ENCODE measurements at regions not wholly inside any gene's neighbourhood (a gene's known extent, or its start where the extent isn't known, plus 50 kb on each side); places are given as distances from the start of the nearest gene placed in this dataset.
"Not testable (repeated sequence)": the region's sequence is repeated elsewhere in the genome, so short reads cannot be mapped to it uniquely, and the experiment has no call there.

DNA sequence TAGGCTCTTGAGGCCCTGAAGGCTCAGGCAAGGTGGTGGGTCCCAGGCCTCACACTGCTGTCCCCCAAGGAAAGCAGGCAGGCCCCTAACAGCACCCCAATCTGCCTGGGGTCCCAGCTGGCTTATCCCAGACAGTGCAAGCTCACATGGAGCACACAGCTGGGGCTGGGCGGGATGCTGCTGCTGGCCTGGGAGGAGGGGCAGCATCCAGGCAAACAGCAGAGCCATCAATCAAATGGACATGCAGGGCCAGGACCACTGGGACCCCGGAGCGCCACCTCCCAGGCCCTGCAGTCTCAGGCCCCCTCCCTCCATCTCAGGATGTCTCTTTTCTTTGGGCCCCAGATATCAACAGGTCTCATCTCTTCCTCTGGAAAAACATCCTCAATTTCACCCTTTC is 140.3 kb downstream of the BRD1 start:
- H3K36me3 ChIP-seq (ENCODE audit: insufficient read depth, low read length): no peaks in the 10 kb centered on the region
- H3K9me3 ChIP-seq (ENCODE audit: low read length): no peaks in the 10 kb centered on the region
- no peak overlapping the region for H3K9ac ChIP-seq (ENCODE audit: low read length)
- peaks cover 0 to 32% of the 10 kb centered on the region in 2 donors for H3K27me3 ChIP-seq (ENCODE audit: control insufficient read depth in 1 of 2, insufficient read depth in 2 of 2, low read length in 2 of 2)
- no peak overlapping the region for H3K27ac ChIP-seq (ENCODE audit: low read depth, low read length)
- H3K4me1 ChIP-seq (ENCODE audit: insufficient read depth, low read length): no peaks in the 10 kb centered on the region
- no peak overlapping the region for H3K4me3 ChIP-seq (ENCODE audit: low read depth in 1 of 2, low read length in 2 of 2)

GRCh38 chr22:49686495-49687219 is 141.0 kb downstream of the BRD1 start:
- no peak overlapping the region for H3K4me3 ChIP-seq (ENCODE audit: low read depth in 1 of 2, low read length in 2 of 2)
- H3K9me3 ChIP-seq (ENCODE audit: low read length): no peaks in the 10 kb centered on the region
- H3K9ac ChIP-seq (ENCODE audit: low read length): no peak overlapping the region
- no peak overlapping the region for H3K27ac ChIP-seq (ENCODE audit: low read depth, low read length)
- H3K36me3 ChIP-seq (ENCODE audit: insufficient read depth, low read length): no peaks in the 10 kb centered on the region
- peaks cover 0 to 31% of the 10 kb centered on the region in 2 donors for H3K27me3 ChIP-seq (ENCODE audit: control insufficient read depth in 1 of 2, insufficient read depth in 2 of 2, low read length in 2 of 2)
- H3K4me1 ChIP-seq (ENCODE audit: insufficient read depth, low read length): no peaks in the 10 kb centered on the region

GRCh38 chr22:49685686-49686085 is 142.0 kb downstream of the BRD1 start:
- peaks cover 0 to 31% of the 10 kb centered on the region in 2 donors for H3K27me3 ChIP-seq (ENCODE audit: control insufficient read depth in 1 of 2, insufficient read depth in 2 of 2, low read length in 2 of 2)
- no peaks in the 10 kb centered on the region for H3K9me3 ChIP-seq (ENCODE audit: low read length)
- H3K36me3 ChIP-seq (ENCODE audit: insufficient read depth, low read length): no peaks in the 10 kb centered on the region
- H3K4me3 ChIP-seq (ENCODE audit: low read depth in 1 of 2, low read length in 2 of 2): no peak overlapping the region
- no peak overlapping the region for H3K9ac ChIP-seq (ENCODE audit: low read length)
- no peak overlapping the region for H3K27ac ChIP-seq (ENCODE audit: low read depth, low read length)
- H3K4me1 ChIP-seq (ENCODE audit: insufficient read depth, low read length): no peaks in the 10 kb centered on the region

DNA sequence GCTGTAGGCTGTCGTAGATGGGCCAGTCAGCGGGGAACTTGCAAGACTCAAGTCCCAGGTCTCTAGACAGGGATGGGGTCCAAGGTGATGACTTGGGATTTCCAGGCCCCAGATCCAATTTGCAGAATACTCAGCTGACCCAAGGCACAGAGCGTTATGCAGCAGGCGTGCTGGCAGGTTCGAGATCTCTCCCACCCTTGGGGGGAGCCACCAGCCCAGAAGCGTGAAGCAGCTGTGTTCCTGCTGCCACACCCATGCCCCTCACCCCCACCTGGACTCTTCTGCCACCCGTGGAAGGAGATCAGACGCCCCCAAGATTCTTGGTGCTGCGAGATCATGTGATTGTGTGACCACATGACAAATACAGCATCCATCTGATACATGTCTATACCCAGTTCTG is 142.6 kb downstream of the BRD1 start:
- H3K9ac ChIP-seq (ENCODE audit: low read length): no peak overlapping the region
- no peaks in the 10 kb centered on the region for H3K36me3 ChIP-seq (ENCODE audit: insufficient read depth, low read length)
- H3K4me1 ChIP-seq (ENCODE audit: insufficient read depth, low read length): no peaks in the 10 kb centered on the region
- H3K27ac ChIP-seq (ENCODE audit: low read depth, low read length): no peak overlapping the region
- H3K4me3 ChIP-seq (ENCODE audit: low read depth in 1 of 2, low read length in 2 of 2): no peak overlapping the region
- peaks cover 0 to 31% of the 10 kb centered on the region in 2 donors for H3K27me3 ChIP-seq (ENCODE audit: control insufficient read depth in 1 of 2, insufficient read depth in 2 of 2, low read length in 2 of 2)
- H3K9me3 ChIP-seq (ENCODE audit: low read length): no peaks in the 10 kb centered on the region

DNA sequence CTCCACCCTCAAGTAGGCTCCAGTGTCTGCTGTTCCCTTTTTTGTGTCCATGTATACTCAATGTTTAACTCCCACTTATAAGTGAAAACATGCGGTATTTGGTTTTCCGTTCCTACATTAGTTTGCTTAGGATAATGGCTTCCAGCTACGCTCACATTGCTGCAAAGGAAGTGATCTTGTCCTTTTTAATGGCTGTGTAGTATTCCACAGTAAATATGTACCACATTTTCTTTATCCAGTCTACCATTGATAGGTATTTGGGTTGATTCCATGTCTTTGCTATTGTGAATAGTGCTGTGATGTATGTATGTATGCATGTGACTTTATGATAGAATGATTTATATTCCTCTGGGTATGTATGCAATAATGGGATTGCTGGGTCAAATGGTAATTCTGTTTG is 144.6 kb downstream of the BRD1 start:
- Histone ChIP-seq H3K4me1 (ENCODE audit: insufficient read depth, low read length) (no peaks in the 10 kb centered on the region), H3K9ac (ENCODE audit: low read length) (no peak overlapping the region), H3K36me3 (ENCODE audit: insufficient read depth, low read length) (no peaks in the 10 kb centered on the region), H3K27me3 (ENCODE audit: control insufficient read depth in 1 of 2, insufficient read depth in 2 of 2, low read length in 2 of 2) (peaks cover 0 to 19% of the 10 kb centered on the region in 2 donors), H3K27ac (ENCODE audit: low read depth, low read length) (no peak overlapping the region), H3K9me3 (ENCODE audit: low read length) (no peaks in the 10 kb centered on the region), H3K4me3 (ENCODE audit: low read depth in 1 of 2, low read length in 2 of 2) (no peak overlapping the region)

DNA sequence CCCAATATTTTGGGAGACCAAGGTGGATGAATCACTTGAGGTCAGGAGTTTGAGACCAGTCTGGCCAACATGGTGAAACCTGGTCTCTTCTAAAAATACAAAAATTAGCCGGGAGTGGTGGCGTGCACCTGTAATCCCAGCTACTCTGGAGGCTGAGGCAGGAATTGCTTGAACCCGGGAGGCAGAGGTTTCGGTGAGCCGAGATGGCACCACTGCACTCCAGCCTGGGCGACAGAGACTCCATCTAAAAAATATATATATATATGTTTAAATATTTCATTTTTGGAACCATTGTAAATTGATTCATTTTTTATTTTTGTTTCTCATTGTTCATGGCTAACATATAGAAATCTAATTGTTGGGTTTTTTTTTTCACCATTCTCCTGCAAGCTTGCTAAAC is 146.9 kb downstream of the BRD1 start:
- H3K27me3 ChIP-seq (ENCODE audit: control insufficient read depth in 1 of 2, insufficient read depth in 2 of 2, low read length in 2 of 2): peaks cover 0 to 12% of the 10 kb centered on the region in 2 donors
- not testable (repeated sequence) for H3K9ac ChIP-seq (ENCODE audit: low read length); H3K4me1 ChIP-seq (ENCODE audit: insufficient read depth, low read length); H3K27ac ChIP-seq (ENCODE audit: low read depth, low read length); H3K4me3 ChIP-seq (ENCODE audit: low read depth in 1 of 2, low read length in 2 of 2); H3K36me3 ChIP-seq (ENCODE audit: insufficient read depth, low read length); H3K9me3 ChIP-seq (ENCODE audit: low read length)

DNA sequence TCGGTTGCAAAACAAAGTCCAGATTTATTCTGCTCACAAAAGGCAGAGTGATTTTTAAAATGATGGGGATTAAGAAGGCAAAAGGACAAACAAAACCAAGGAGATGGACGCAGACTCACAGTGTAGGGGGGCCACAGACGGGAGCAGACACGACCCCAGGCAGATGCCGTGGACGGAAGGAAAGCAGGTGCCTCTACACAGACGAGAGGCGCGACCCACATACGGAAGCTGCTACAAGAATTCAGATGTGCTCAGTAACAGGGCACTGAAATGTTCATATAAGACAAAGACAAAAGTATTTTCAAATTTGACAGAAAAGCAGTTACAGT is 148.9 kb downstream of the BRD1 start:
- H3K27me3 ChIP-seq (ENCODE audit: control insufficient read depth in 1 of 2, insufficient read depth in 2 of 2, low read length in 2 of 2): peaks cover 0 to 15% of the 10 kb centered on the region in 2 donors
- no peak overlapping the region for H3K27ac ChIP-seq (ENCODE audit: low read depth, low read length)
- H3K4me3 ChIP-seq (ENCODE audit: low read depth in 1 of 2, low read length in 2 of 2): no peak overlapping the region
- H3K36me3 ChIP-seq (ENCODE audit: insufficient read depth, low read length): no peaks in the 10 kb centered on the region
- no peaks in the 10 kb centered on the region for H3K9me3 ChIP-seq (ENCODE audit: low read length)
- no peaks in the 10 kb centered on the region for H3K4me1 ChIP-seq (ENCODE audit: insufficient read depth, low read length)
- no peak overlapping the region for H3K9ac ChIP-seq (ENCODE audit: low read length)

GRCh38 chr22:49678137-49678841 is 149.4 kb downstream of the BRD1 start:
- Histone ChIP-seq H3K27ac (ENCODE audit: low read depth, low read length) (no peak overlapping the region), H3K36me3 (ENCODE audit: insufficient read depth, low read length) (no peaks in the 10 kb centered on the region), H3K4me1 (ENCODE audit: insufficient read depth, low read length) (no peaks in the 10 kb centered on the region), H3K27me3 (ENCODE audit: control insufficient read depth in 1 of 2, insufficient read depth in 2 of 2, low read length in 2 of 2) (peaks cover 0 to 15% of the 10 kb centered on the region in 2 donors), H3K4me3 (ENCODE audit: low read depth in 1 of 2, low read length in 2 of 2) (no peak overlapping the region), H3K9ac (ENCODE audit: low read length) (no peak overlapping the region), H3K9me3 (ENCODE audit: low read length) (no peaks in the 10 kb centered on the region)

DNA sequence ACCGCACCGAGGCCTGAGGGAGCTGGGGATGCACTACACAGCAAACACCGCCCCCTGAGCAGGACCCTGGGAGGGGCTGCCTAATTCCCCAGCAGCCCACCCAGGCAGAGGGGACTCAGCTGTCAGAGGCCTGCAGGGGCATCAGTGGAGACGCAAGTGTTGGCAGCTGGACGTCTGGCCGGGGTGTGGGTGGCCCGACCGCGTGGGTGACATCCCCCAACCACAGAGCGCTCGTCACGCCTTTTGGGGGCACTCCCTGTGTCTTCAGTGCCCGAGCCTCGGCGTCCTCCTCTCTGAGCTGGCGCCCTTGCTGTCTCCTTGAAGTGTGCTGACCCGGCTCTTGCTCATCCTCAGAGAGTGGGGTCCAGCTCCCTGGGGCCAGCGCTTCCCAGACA is 150.2 kb downstream of the BRD1 start:
- no peaks in the 10 kb centered on the region for H3K4me1 ChIP-seq (ENCODE audit: insufficient read depth, low read length)
- H3K9ac ChIP-seq (ENCODE audit: low read length): no peak overlapping the region
- H3K36me3 ChIP-seq (ENCODE audit: insufficient read depth, low read length): no peaks in the 10 kb centered on the region
- peaks cover 0 to 15% of the 10 kb centered on the region in 2 donors for H3K27me3 ChIP-seq (ENCODE audit: control insufficient read depth in 1 of 2, insufficient read depth in 2 of 2, low read length in 2 of 2)
- no peak overlapping the region for H3K27ac ChIP-seq (ENCODE audit: low read depth, low read length)
- no peaks in the 10 kb centered on the region for H3K9me3 ChIP-seq (ENCODE audit: low read length)
- no peak overlapping the region for H3K4me3 ChIP-seq (ENCODE audit: low read depth in 1 of 2, low read length in 2 of 2)

GRCh38 chr22:49676783-49677494 is 150.7 kb downstream of the BRD1 start:
- Histone ChIP-seq H3K27me3 (ENCODE audit: control insufficient read depth in 1 of 2, insufficient read depth in 2 of 2, low read length in 2 of 2) (peaks cover 3 to 18% of the 10 kb centered on the region in 2 donors), H3K4me3 (ENCODE audit: low read depth in 1 of 2, low read length in 2 of 2) (no peak overlapping the region), H3K9ac (ENCODE audit: low read length) (no peak overlapping the region), H3K9me3 (ENCODE audit: low read length) (no peaks in the 10 kb centered on the region), H3K4me1 (ENCODE audit: insufficient read depth, low read length) (no peaks in the 10 kb centered on the region), H3K27ac (ENCODE audit: low read depth, low read length) (no peak overlapping the region), H3K36me3 (ENCODE audit: insufficient read depth, low read length) (no peaks in the 10 kb centered on the region)

GRCh38 chr22:49676230-49676629 is 151.4 kb downstream of the BRD1 start:
- Histone ChIP-seq H3K36me3 (ENCODE audit: insufficient read depth, low read length) (no peaks in the 10 kb centered on the region), H3K9me3 (ENCODE audit: low read length) (no peaks in the 10 kb centered on the region), H3K4me1 (ENCODE audit: insufficient read depth, low read length) (no peaks in the 10 kb centered on the region), H3K27ac (ENCODE audit: low read depth, low read length) (no peak overlapping the region), H3K9ac (ENCODE audit: low read length) (no peak overlapping the region), H3K27me3 (ENCODE audit: control insufficient read depth in 1 of 2, insufficient read depth in 2 of 2, low read length in 2 of 2) (peaks cover 10 to 25% of the 10 kb centered on the region in 2 donors), H3K4me3 (ENCODE audit: low read depth in 1 of 2, low read length in 2 of 2) (no peak overlapping the region)
